Gastroesophageal sphincter (tissue), 4 donors: ENCODE measurements at regions not wholly inside any gene's neighbourhood (a gene's known extent, or its start where the extent isn't known, plus 50 kb on each side); places are given as distances from the start of the nearest gene placed in this dataset.

ENCODE experiments used
- ATAC-seq: fragments of 150-250 bp; one replicate; pipeline ENCODE4 v1.9.1; 2016; ENCODE audit warnings: mild to moderate bottlenecking, moderate library complexity
- H3K27ac ChIP-seq, 4 donors: fragments of 200-600 bp; sonication (generic) in 3 of 4; 1 replicate in 3 of 4; 2 replicates in 1 of 4; pipeline ENCODE4 v1.5.1; 2016 to 2019
- H3K27me3 ChIP-seq: fragments of 200-600 bp; sonication (generic); one replicate; pipeline ENCODE4 v1.5.1; 2019
- H3K36me3 ChIP-seq, 2 donors: fragments of 200-600 bp; sonication (generic); one replicate each; pipeline ENCODE4 v1.5.1; 2019; ENCODE audit warnings: control low read depth in 1 of 2
- H3K4me1 ChIP-seq, 3 donors: fragments of 200-600 bp; sonication (generic); 1 replicate in 2 of 3; 2 replicates in 1 of 3; pipeline ENCODE4 v1.5.1; 2016 to 2019; ENCODE audit warnings: control low read depth in 2 of 3
- H3K4me3 ChIP-seq, 2 donors: fragments of 200-600 bp; sonication (generic); one replicate each; pipeline ENCODE4 v1.5.1; 2019; ENCODE audit warnings: mild to moderate bottlenecking in 1 of 2, moderate library complexity in 1 of 2
- H3K9me3 ChIP-seq, 3 donors: fragments of 200-600 bp; sonication (generic); one replicate each; pipeline ENCODE4 v1.5.1; 2017 to 2019; ENCODE audit warnings: control low read depth in 2 of 3
- CTCF ChIP-seq, 4 experiments: fragments of 200-600 bp in 2 of 4; fragments of 450-650 bp in 2 of 4; sonication (generic) in 1 of 4; IDR thresholded peaks; one replicate each; pipeline ENCODE4 v1.5.1; 2017 to 2019; ENCODE audit warnings: antibody characterized with exemption in 4 of 4, mild to moderate bottlenecking in 2 of 4, moderate library complexity in 2 of 4
- EP300 ChIP-seq: sonication (generic); formaldehyde crosslinking; IDR thresholded peaks from one replicate; pipeline ENCODE4 v1.6.1; 2017; ENCODE audit warnings: antibody characterized with exemption, mild to moderate bottlenecking
- POLR2A ChIP-seq, 2 donors: fragments of 450-650 bp; IDR thresholded peaks; one replicate each; pipeline ENCODE4 v1.6.1; 2017; ENCODE audit warnings: antibody characterized with exemption in 2 of 2, mild to moderate bottlenecking in 2 of 2, moderate library complexity in 1 of 2
- POLR2AphosphoS5 ChIP-seq: sonication (generic); formaldehyde crosslinking; IDR thresholded peaks from one replicate; pipeline ENCODE4 v1.6.1; 2017; ENCODE audit warnings: antibody characterized with exemption
- WGBS, 2 donors: methylation state at CpG; one replicate each; pipeline ENCODE4 v1.1.5; 2018; ENCODE audit warnings: low coverage in 1 of 2; 5-methylcytosine and 5-hydroxymethylcytosine counted together

DNA sequence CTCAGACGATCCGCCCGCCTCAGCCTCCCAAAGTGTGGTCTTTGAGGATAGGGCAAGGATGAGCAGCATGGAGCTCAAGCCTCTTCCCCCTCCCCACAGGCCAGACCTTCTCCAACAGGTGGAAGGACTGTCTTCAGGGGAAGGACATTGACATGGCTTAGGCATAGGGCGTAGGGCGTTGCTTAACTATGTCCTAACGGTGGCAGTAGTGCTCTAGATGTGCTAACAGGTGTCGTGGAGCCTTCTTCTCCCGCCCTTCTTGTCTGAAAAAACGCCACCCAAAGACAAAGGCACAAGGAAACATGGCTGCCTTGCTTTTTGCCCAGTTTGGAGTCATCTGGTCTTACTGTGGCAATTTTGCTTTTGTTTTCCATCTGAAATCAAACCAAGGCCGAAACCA is 219.8 kb downstream of the OR13H1 start:
- WGBS, 2 donors: 62 to 100% methylated on average over 2 to 7 of the region's 10 CpGs
- ATAC-seq: peak; percentile 87
- Histone ChIP-seq H3K27me3 (no peaks in the 10 kb centered on the region), H3K27ac (peak overlapping the region in 2 of 4 donors; percentile 42 to 68), H3K9me3 (no peaks in the 10 kb centered on the region), H3K4me3 (no peak overlapping the region), H3K36me3 (no peaks in the 10 kb centered on the region), H3K4me1 (peaks cover 0 to 4% (median 0%) of the 10 kb centered on the region in 3 donors)
- TF ChIP-seq POLR2A (IDR thresholded peaks at IDR 0.05) (no peak), CTCF (IDR thresholded peaks at IDR 0.05) (peak in 1 of 4 experiments; percentile 70)

GRCh38 chrX:131764216-131764615 is 220.3 kb downstream of the OR13H1 start:
- Histone ChIP-seq H3K36me3 (no peaks in the 10 kb centered on the region), H3K9me3 (no peaks in the 10 kb centered on the region), H3K27ac (peak overlapping the region in 1 of 4 donors; percentile 68), H3K4me1 (peaks cover 0 to 4% (median 0%) of the 10 kb centered on the region in 3 donors), H3K27me3 (no peaks in the 10 kb centered on the region), H3K4me3 (no peak overlapping the region)
- 65 to 91% methylated on average over 2 to 4 of the region's 5 CpGs for WGBS, 2 donors
- no peak for ATAC-seq
- TF ChIP-seq EP300: no peak
- TF ChIP-seq CTCF (IDR thresholded peaks at IDR 0.05): no peak
- no peak for TF ChIP-seq POLR2AphosphoS5
- TF ChIP-seq POLR2A (IDR thresholded peaks at IDR 0.05): no peak

GRCh38 chrX:131778269-131779218 is 234.7 kb downstream of the OR13H1 start:
- no peaks in the 10 kb centered on the region for H3K36me3 ChIP-seq
- no peaks in the 10 kb centered on the region for H3K27me3 ChIP-seq
- H3K4me1 ChIP-seq: no peaks in the 10 kb centered on the region
- WGBS, 2 donors: 48 to 100% methylated on average over 5 to 8 of the region's 18 CpGs
- H3K9me3 ChIP-seq: no peaks in the 10 kb centered on the region
- H3K27ac ChIP-seq: peak overlapping the region in 2 of 4 donors; percentile 71 to 79
- TF ChIP-seq CTCF (IDR thresholded peaks at IDR 0.05) (peak in 1 of 4 experiments; percentile 64), POLR2A (IDR thresholded peaks at IDR 0.05) (no peak), POLR2AphosphoS5 (no peak), EP300 (no peak)
- peak; percentile 75 for ATAC-seq
- no peak overlapping the region for H3K4me3 ChIP-seq

GRCh38 chrX:131779306-131779705 is 235.4 kb downstream of the OR13H1 start:
- ATAC-seq: no peak
- Histone ChIP-seq H3K36me3 (no peaks in the 10 kb centered on the region), H3K9me3 (no peaks in the 10 kb centered on the region), H3K27ac (peak overlapping the region in 2 of 4 donors; percentile 71 to 79), H3K4me1 (no peaks in the 10 kb centered on the region), H3K4me3 (no peak overlapping the region), H3K27me3 (no peaks in the 10 kb centered on the region)
- WGBS, 2 donors: 55 to 100% methylated on average over 1 to 5 of the region's 7 CpGs
- TF ChIP-seq POLR2AphosphoS5 (no peak), CTCF (IDR thresholded peaks at IDR 0.05) (no peak), POLR2A (IDR thresholded peaks at IDR 0.05) (no peak), EP300 (no peak)

- no peak for TF ChIP-seq EP300
- TF ChIP-seq POLR2A (IDR thresholded peaks at IDR 0.05): no peak
- no peak for TF ChIP-seq POLR2AphosphoS5
- TF ChIP-seq CTCF (IDR thresholded peaks at IDR 0.05): no peak
- Histone ChIP-seq H3K27me3 (no peaks in the 10 kb centered on the region), H3K4me1 (no peaks in the 10 kb centered on the region), H3K36me3 (no peaks in the 10 kb centered on the region), H3K9me3 (no peaks in the 10 kb centered on the region), H3K4me3 (no peak overlapping the region), H3K27ac (peak overlapping the region in 1 of 4 donors; percentile 79)
- 92% methylated on average over 2 of the region's 4 CpGs; no CpG with 5 or more reads in 1 of the 2 donors for WGBS, 2 donors
- ATAC-seq: no peak
Measured at GRCh38 chrX:131779741-131780140, 235.9 kb downstream of the OR13H1 start.
